ENCODE measurements at regions not wholly inside any gene's neighbourhood (a gene's known extent, or its start where the extent isn't known, plus 50 kb on each side); places are given as distances from the start of the nearest gene placed in this dataset.

GRCh38 chr5:167726642-167727041 is 564.8 kb upstream of the WWC1 start:
- no peak for DNase-seq

GRCh38 chr5:167730121-167730520 is 561.3 kb upstream of the WWC1 start:
- no peak for DNase-seq

- DNase-seq = no peak
These were observed 560.8 kb upstream of the WWC1 start for GRCh38 chr5:167730656-167731055.

GRCh38 chr5:167731951-167732350 is 559.5 kb upstream of the WWC1 start:
- no peak for DNase-seq

- DNase-seq = no peak
These were observed 558.9 kb upstream of the WWC1 start for GRCh38 chr5:167732499-167732898.

- DNase-seq = no peak
These were observed 554.5 kb upstream of the WWC1 start for GRCh38 chr5:167736992-167737391.

GRCh38 chr5:167743695-167744464 is 547.6 kb upstream of the WWC1 start:
- no peak for DNase-seq

GRCh38 chr5:167745868-167746267 is 545.6 kb upstream of the WWC1 start:
- DNase-seq = no peak

- DNase-seq = no peak
These were observed 540.9 kb upstream of the WWC1 start for GRCh38 chr5:167750586-167750985.

- no peak for DNase-seq
These were observed 538.5 kb upstream of the WWC1 start for GRCh38 chr5:167752936-167753335.

GRCh38 chr5:167753725-167754490 is 537.5 kb upstream of the WWC1 start:
- no peak for DNase-seq

- no peak for DNase-seq
These were observed 536.9 kb upstream of the WWC1 start for GRCh38 chr5:167754501-167755021.

GRCh38 chr5:167755420-167755819 is 536.0 kb upstream of the WWC1 start:
- DNase-seq = no peak

- no peak for DNase-seq
These were observed 532.2 kb upstream of the WWC1 start for GRCh38 chr5:167759057-167759821.

- no peak for DNase-seq
These were observed 527.7 kb upstream of the WWC1 start for GRCh38 chr5:167763772-167764171.

GRCh38 chr5:167764641-167765289 is 526.7 kb upstream of the WWC1 start:
- DNase-seq = no peak

GRCh38 chr5:167765352-167765751 is 526.1 kb upstream of the WWC1 start:
- DNase-seq = no peak

- DNase-seq = no peak
These were observed 524.5 kb upstream of the WWC1 start for GRCh38 chr5:167766957-167767356.

GRCh38 chr5:167767795-167768194 is 523.6 kb upstream of the WWC1 start:
- no peak for DNase-seq

- no peak for DNase-seq
These were observed 521.5 kb upstream of the WWC1 start for GRCh38 chr5:167769846-167770413.

- DNase-seq = no peak
These were observed 521.0 kb upstream of the WWC1 start for GRCh38 chr5:167770461-167770860.

GRCh38 chr5:167771571-167771970 is 519.9 kb upstream of the WWC1 start:
- DNase-seq = no peak
